Activated T-helper 1 cell treated with anti-CD3 and anti-CD28 coated beads, Interleukin-2, amount 50 U/mL, for 16 hours (primary cell): ENCODE measurements at regions not wholly inside any gene's neighbourhood (a gene's known extent, or its start where the extent isn't known, plus 50 kb on each side); places are given as distances from the start of the nearest gene placed in this dataset.
"Not testable (repeated sequence)": the region's sequence is repeated elsewhere in the genome, so short reads cannot be mapped to it uniquely, and the experiment has no call there.

Source experiments
- DNase-seq, 2 donors: peaks; one replicate each; pipeline ENCODE4 v3.0.0-alpha.2; 2020; ENCODE audit warnings: low read depth in 1 of 2, low spot score in 1 of 2

- DNase-seq, result no peak
Measured at GRCh38 chr14:22390824-22391461, 198.1 kb downstream of the DAD1 start.

- no peak for DNase-seq
Measured at GRCh38 chr14:22390195-22390594, 198.8 kb downstream of the DAD1 start.

GRCh38 chr14:22388669-22389595, 200.1 kb downstream of the DAD1 start:
- DNase-seq, result no peak

GRCh38 chr14:22387776-22388241, 201.2 kb downstream of the DAD1 start:
- no peak for DNase-seq

- DNase-seq, result no peak
Measured at GRCh38 chr14:22386924-22387775, 201.9 kb downstream of the DAD1 start.

- DNase-seq, result no peak
Measured at GRCh38 chr14:22384974-22385526, 204.0 kb downstream of the DAD1 start.

- DNase-seq, result no peak
Measured at GRCh38 chr14:22384167-22384549, 204.9 kb downstream of the DAD1 start.

- DNase-seq, result no peak
Measured at GRCh38 chr14:22383515-22384166, 205.4 kb downstream of the DAD1 start.

GRCh38 chr14:22382955-22383354, 206.1 kb downstream of the DAD1 start:
- no peak for DNase-seq

GRCh38 chr14:22382395-22382794, 206.6 kb downstream of the DAD1 start:
- DNase-seq, result no peak

GRCh38 chr14:22381766-22382165, 207.3 kb downstream of the DAD1 start:
- DNase-seq, result no peak

- no peak for DNase-seq
Measured at GRCh38 chr14:22381408-22381760, 207.6 kb downstream of the DAD1 start.

- DNase-seq, result no peak
Measured at GRCh38 chr14:22380571-22381407, 208.2 kb downstream of the DAD1 start.

- DNase-seq, result no peak
Measured at GRCh38 chr14:22379727-22380126, 209.3 kb downstream of the DAD1 start.

GRCh38 chr14:22378181-22378580, 210.8 kb downstream of the DAD1 start:
- DNase-seq, result no peak

- DNase-seq, result no peak
Measured at GRCh38 chr14:22375321-22375930, 213.6 kb downstream of the DAD1 start.

- DNase-seq, result no peak
Measured at GRCh38 chr14:22370084-22370847, 218.8 kb downstream of the DAD1 start.

GRCh38 chr14:22358726-22359125, 230.3 kb downstream of the DAD1 start:
- DNase-seq, result no peak

GRCh38 chr14:22349281-22349680, 239.7 kb downstream of the DAD1 start:
- not testable (repeated sequence) for DNase-seq
